ENCODE measurements at regions not wholly inside any gene's neighbourhood (a gene's known extent, or its start where the extent isn't known, plus 50 kb on each side); places are given as distances from the start of the nearest gene placed in this dataset.

GRCh38 chr17:15177343-15177742, 87.8 kb downstream of the PMP22 start:
- DNase-seq = no peak

- DNase-seq = no peak
These were observed 89.8 kb downstream of the PMP22 start for GRCh38 chr17:15175356-15175755.

- no peak for DNase-seq
These were observed 93.7 kb downstream of the PMP22 start for GRCh38 chr17:15171167-15172047.

GRCh38 chr17:15169676-15170075, 95.5 kb downstream of the PMP22 start:
- no peak for DNase-seq

- DNase-seq = no peak
These were observed 96.7 kb downstream of the PMP22 start for GRCh38 chr17:15168379-15168778.

GRCh38 chr17:15161395-15161794, 103.7 kb downstream of the PMP22 start:
- DNase-seq = no peak

- no peak for DNase-seq
These were observed 108.1 kb downstream of the PMP22 start for GRCh38 chr17:15157051-15157450.

GRCh38 chr17:15154618-15155017, 110.5 kb downstream of the PMP22 start:
- DNase-seq = no peak

GRCh38 chr17:15145621-15146020, 119.5 kb downstream of the PMP22 start:
- no peak for DNase-seq

- DNase-seq = no peak
These were observed 121.6 kb downstream of the PMP22 start for GRCh38 chr17:15143524-15143923.

GRCh38 chr17:15134363-15134762, 130.8 kb downstream of the PMP22 start:
- DNase-seq = no peak

- DNase-seq = no peak
These were observed 131.3 kb downstream of the PMP22 start for GRCh38 chr17:15133826-15134225.

GRCh38 chr17:15133143-15133542, 132.0 kb downstream of the PMP22 start:
- DNase-seq = no peak

- DNase-seq = no peak
These were observed 134.7 kb downstream of the PMP22 start for GRCh38 chr17:15130426-15130825.

- DNase-seq = no peak
These were observed 135.1 kb downstream of the PMP22 start for GRCh38 chr17:15129986-15130385.

GRCh38 chr17:15124746-15125145, 140.4 kb downstream of the PMP22 start:
- no peak for DNase-seq

GRCh38 chr17:15124264-15124595, 140.9 kb downstream of the PMP22 start:
- DNase-seq = no peak

- DNase-seq = no peak
These were observed 141.4 kb downstream of the PMP22 start for GRCh38 chr17:15123593-15124263.

- no peak for DNase-seq
These were observed 142.3 kb downstream of the PMP22 start for GRCh38 chr17:15122857-15123256.

- DNase-seq = no peak
These were observed 143.7 kb downstream of the PMP22 start for GRCh38 chr17:15121426-15121825.

- DNase-seq = no peak
These were observed 145.2 kb downstream of the PMP22 start for GRCh38 chr17:15119968-15120367.

GRCh38 chr17:15117239-15117638, 147.9 kb downstream of the PMP22 start:
- no peak for DNase-seq

- no peak for DNase-seq
These were observed 152.1 kb downstream of the PMP22 start for GRCh38 chr17:15112846-15113617.

- DNase-seq = no peak
These were observed 155.5 kb downstream of the PMP22 start for GRCh38 chr17:15109608-15110007.

Measured in activated gamma-delta T cell treated with Interleukin-2 at 50 U/mL for 16 hours (primary cell).